ENCODE measurements at regions not wholly inside any gene's neighbourhood (a gene's known extent, or its start where the extent isn't known, plus 50 kb on each side); places are given as distances from the start of the nearest gene placed in this dataset.

DNA sequence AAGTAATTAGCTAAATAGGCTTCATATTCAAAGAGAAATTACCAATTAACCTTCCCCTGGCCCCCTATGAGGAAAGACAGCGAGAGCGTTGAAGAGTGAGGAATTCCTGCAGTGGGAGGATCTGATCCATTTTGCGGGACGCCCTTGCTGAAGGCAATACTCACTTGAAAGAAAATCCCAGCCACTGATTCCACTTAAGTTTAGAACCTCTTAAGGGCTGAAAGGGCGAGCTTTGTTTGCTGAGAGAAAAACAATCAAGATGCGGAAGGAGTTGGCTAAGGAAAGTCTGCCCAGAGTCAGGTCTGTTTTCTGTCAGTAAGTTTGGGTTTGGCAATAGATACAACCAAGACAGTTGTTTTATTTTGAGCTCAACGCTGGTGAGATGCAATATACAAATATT is 102.8 kb upstream of the GBE1 start:
- Histone ChIP-seq H3K27ac (ENCODE audit: low read length) (no peak overlapping the region), H3K4me3 (ENCODE audit: low read length) (no peak overlapping the region), H3K9me2 (replicated peaks; ENCODE audit: low read length) (no peaks in the 10 kb centered on the region), H2AFZ (ENCODE audit: low read length) (no peak overlapping the region), H3K4me2 (ENCODE audit: low read length) (no peak overlapping the region), H3K9ac (ENCODE audit: low read length) (no peak overlapping the region), H3K27me3 (ENCODE audit: low read length) (no peaks in the 10 kb centered on the region), H3K36me3 (ENCODE audit: low read depth, low read length) (no peaks in the 10 kb centered on the region), H3K79me2 (ENCODE audit: low read length) (no peaks in the 10 kb centered on the region), H3K4me1 (ENCODE audit: insufficient read depth, low read length) (no peaks in the 10 kb centered on the region), H3K9me3 (ENCODE audit: low read length) (no peaks in the 10 kb centered on the region), H3F3A (ENCODE audit: low read length, unreplicated experiment) (no peaks in the 10 kb centered on the region), H4K20me1 (ENCODE audit: low read length) (no peaks in the 10 kb centered on the region)
- POLR2A ChIA-PET (ENCODE audit: unreplicated experiment) = no interaction called here
- no peak for DNase-seq
- CTCF ChIA-PET = no interaction called here
- TF ChIP-seq EZH2phosphoT487 (IDR thresholded peaks at IDR 0.05; ENCODE audit: borderline replicate concordance, low read length) (no peak), EZH2 (IDR thresholded peaks at IDR 0.05; ENCODE audit: low read length, unreplicated experiment) (no peak)
- TF ChIP-seq, protein P1, sequence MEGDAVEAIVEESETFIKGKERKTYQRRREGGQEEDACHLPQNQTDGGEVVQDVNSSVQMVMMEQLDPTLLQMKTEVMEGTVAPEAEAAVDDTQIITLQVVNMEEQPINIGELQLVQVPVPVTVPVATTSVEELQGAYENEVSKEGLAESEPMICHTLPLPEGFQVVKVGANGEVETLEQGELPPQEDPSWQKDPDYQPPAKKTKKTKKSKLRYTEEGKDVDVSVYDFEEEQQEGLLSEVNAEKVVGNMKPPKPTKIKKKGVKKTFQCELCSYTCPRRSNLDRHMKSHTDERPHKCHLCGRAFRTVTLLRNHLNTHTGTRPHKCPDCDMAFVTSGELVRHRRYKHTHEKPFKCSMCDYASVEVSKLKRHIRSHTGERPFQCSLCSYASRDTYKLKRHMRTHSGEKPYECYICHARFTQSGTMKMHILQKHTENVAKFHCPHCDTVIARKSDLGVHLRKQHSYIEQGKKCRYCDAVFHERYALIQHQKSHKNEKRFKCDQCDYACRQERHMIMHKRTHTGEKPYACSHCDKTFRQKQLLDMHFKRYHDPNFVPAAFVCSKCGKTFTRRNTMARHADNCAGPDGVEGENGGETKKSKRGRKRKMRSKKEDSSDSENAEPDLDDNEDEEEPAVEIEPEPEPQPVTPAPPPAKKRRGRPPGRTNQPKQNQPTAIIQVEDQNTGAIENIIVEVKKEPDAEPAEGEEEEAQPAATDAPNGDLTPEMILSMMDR (conservative IDR thresholded peaks at IDR 0.05; ENCODE audit: low read depth, low read length) = no peak
- ATAC-seq = no peak
- intact Hi-C loops (cut with micrococcal nuclease) = no loop called here
- no TSS peak for BruUV-seq (replicated peaks)

DNA sequence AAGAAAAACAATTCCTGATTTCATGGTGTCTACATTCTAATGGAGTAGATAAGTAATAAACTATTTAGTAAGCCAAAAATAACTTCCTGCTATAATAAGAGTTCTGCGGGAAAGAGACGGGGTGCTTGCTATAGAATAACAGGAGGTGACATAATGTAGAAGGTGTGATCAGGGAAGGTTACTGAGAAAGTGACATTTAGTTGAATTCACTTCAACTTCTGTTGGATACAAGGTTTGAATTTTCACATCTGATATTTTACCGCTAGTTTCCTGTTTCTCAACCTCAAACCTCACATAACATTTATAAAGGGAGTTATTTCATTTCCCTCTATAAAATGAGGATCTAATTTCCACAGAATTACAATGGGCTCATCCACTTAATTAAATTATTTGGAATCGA is 102.3 kb upstream of the GBE1 start:
- H3K27ac ChIP-seq (ENCODE audit: low read length) = no peak overlapping the region
- no peak overlapping the region for H3K4me3 ChIP-seq (ENCODE audit: low read length)
- H3K79me2 ChIP-seq (ENCODE audit: low read length) = no peaks in the 10 kb centered on the region
- no peak for ATAC-seq
- no peaks in the 10 kb centered on the region for H3K27me3 ChIP-seq (ENCODE audit: low read length)
- intact Hi-C loops (cut with micrococcal nuclease) = no loop called here
- no peaks in the 10 kb centered on the region for H3F3A ChIP-seq (ENCODE audit: low read length, unreplicated experiment)
- no peak overlapping the region for H3K4me2 ChIP-seq (ENCODE audit: low read length)
- no peaks in the 10 kb centered on the region for H3K9me2 ChIP-seq (replicated peaks; ENCODE audit: low read length)
- no peak overlapping the region for H3K9ac ChIP-seq (ENCODE audit: low read length)
- no peaks in the 10 kb centered on the region for H4K20me1 ChIP-seq (ENCODE audit: low read length)
- H2AFZ ChIP-seq (ENCODE audit: low read length) = no peak overlapping the region
- no peaks in the 10 kb centered on the region for H3K9me3 ChIP-seq (ENCODE audit: low read length)
- no peaks in the 10 kb centered on the region for H3K36me3 ChIP-seq (ENCODE audit: low read depth, low read length)
- no peaks in the 10 kb centered on the region for H3K4me1 ChIP-seq (ENCODE audit: insufficient read depth, low read length)
- CTCF ChIA-PET = no interaction called here
- DNase-seq = no peak
- BruUV-seq (replicated peaks) = no TSS peak
- POLR2A ChIA-PET (ENCODE audit: unreplicated experiment) = no interaction called here
- TF ChIP-seq, protein P1 (conservative IDR thresholded peaks at IDR 0.05; ENCODE audit: low read depth, low read length) = no peak
- no peak for TF ChIP-seq EZH2 (IDR thresholded peaks at IDR 0.05; ENCODE audit: low read length, unreplicated experiment)
- no peak for TF ChIP-seq EZH2phosphoT487 (IDR thresholded peaks at IDR 0.05; ENCODE audit: borderline replicate concordance, low read length)

DNA sequence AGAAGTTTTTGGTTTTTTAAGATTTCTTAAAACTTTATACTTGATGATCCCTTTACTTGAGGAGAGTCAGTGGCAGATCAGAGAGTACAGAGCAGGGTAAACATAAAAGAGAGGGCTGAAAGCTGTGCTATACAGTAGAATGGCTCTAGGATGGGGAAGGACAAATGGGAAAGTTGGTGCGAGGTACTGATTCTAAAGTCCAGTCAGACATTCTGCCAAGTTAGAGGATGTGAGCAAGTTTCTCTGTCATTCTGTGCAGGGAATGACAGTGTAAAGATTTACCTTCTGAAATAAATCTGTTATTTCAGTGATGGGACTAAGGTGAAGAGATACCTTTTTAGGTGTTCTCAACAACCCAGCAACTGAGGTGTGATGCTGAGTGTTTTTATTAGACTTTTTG is 100.1 kb upstream of the GBE1 start:
- POLR2A ChIA-PET (ENCODE audit: unreplicated experiment) = no interaction called here
- TF ChIP-seq EZH2phosphoT487 (IDR thresholded peaks at IDR 0.05; ENCODE audit: borderline replicate concordance, low read length) = no peak
- TF ChIP-seq EZH2 (IDR thresholded peaks at IDR 0.05; ENCODE audit: low read length, unreplicated experiment) = no peak
- TF ChIP-seq, protein P1 (conservative IDR thresholded peaks at IDR 0.05; ENCODE audit: low read depth, low read length) = no peak

More for the DNA sequence above, 100.1 kb upstream of the GBE1 start:
- H3K9ac ChIP-seq (ENCODE audit: low read length) = no peak overlapping the region
- BruUV-seq (replicated peaks) = no TSS peak
- H3K4me1 ChIP-seq (ENCODE audit: insufficient read depth, low read length) = no peaks in the 10 kb centered on the region
- no peaks in the 10 kb centered on the region for H3F3A ChIP-seq (ENCODE audit: low read length, unreplicated experiment)
- H3K27me3 ChIP-seq (ENCODE audit: low read length) = no peaks in the 10 kb centered on the region
- DNase-seq (no peak), ATAC-seq (no peak)
- H3K9me3 ChIP-seq (ENCODE audit: low read length) = no peaks in the 10 kb centered on the region
- CTCF ChIA-PET = no interaction called here
- no peaks in the 10 kb centered on the region for H3K36me3 ChIP-seq (ENCODE audit: low read depth, low read length)
- H3K9me2 ChIP-seq (replicated peaks; ENCODE audit: low read length) = no peaks in the 10 kb centered on the region
- no peaks in the 10 kb centered on the region for H3K79me2 ChIP-seq (ENCODE audit: low read length)
- intact Hi-C loops (cut with micrococcal nuclease) = no loop called here
- H3K4me3 ChIP-seq (ENCODE audit: low read length) = no peak overlapping the region
- no peaks in the 10 kb centered on the region for H4K20me1 ChIP-seq (ENCODE audit: low read length)
- no peak overlapping the region for H3K4me2 ChIP-seq (ENCODE audit: low read length)
- H2AFZ ChIP-seq (ENCODE audit: low read length) = no peak overlapping the region
- H3K27ac ChIP-seq (ENCODE audit: low read length) = no peak overlapping the region

All from PC-3 (cell line).